HG02678 (cell line): ENCODE measurements at regions not wholly inside any gene's neighbourhood (a gene's known extent, or its start where the extent isn't known, plus 50 kb on each side); places are given as distances from the start of the nearest gene placed in this dataset.

Experiments used
- ATAC-seq: cut with Tn5 transposase; IDR thresholded peaks from one replicate; pipeline ENCODE4 v1.9.1; 2021; ENCODE audit warnings: mild to moderate bottlenecking, moderate library complexity; ENCODE audit not compliant: unreplicated experiment

GRCh38 chr11:70501051-70501901, 102.9 kb downstream of the CTTN start:
- no peak for ATAC-seq

GRCh38 chr11:70501933-70502540, 103.7 kb downstream of the CTTN start:
- ATAC-seq, result no peak

GRCh38 chr11:70502677-70503467, 104.5 kb downstream of the CTTN start:
- no peak for ATAC-seq

GRCh38 chr11:70503468-70504221, 105.3 kb downstream of the CTTN start:
- no peak for ATAC-seq

- no peak for ATAC-seq
Measured at GRCh38 chr11:70504246-70505020, 106.1 kb downstream of the CTTN start.

- no peak for ATAC-seq
Measured at GRCh38 chr11:70505331-70505731, 107.0 kb downstream of the CTTN start.

GRCh38 chr11:70505761-70506657, 107.7 kb downstream of the CTTN start:
- no peak for ATAC-seq

GRCh38 chr11:70506658-70506970, 108.3 kb downstream of the CTTN start:
- ATAC-seq, result no peak

GRCh38 chr11:70506986-70507385, 108.7 kb downstream of the CTTN start:
- no peak for ATAC-seq

- no peak for ATAC-seq
Measured at GRCh38 chr11:70507466-70508230, 109.3 kb downstream of the CTTN start.

GRCh38 chr11:70508231-70508480, 109.8 kb downstream of the CTTN start:
- ATAC-seq, result no peak

- ATAC-seq, result no peak
Measured at GRCh38 chr11:70509476-70509875, 111.1 kb downstream of the CTTN start.

GRCh38 chr11:70510106-70510505, 111.8 kb downstream of the CTTN start:
- no peak for ATAC-seq

- ATAC-seq, result no peak
Measured at GRCh38 chr11:70510571-70510970, 112.2 kb downstream of the CTTN start.

GRCh38 chr11:70511345-70511744, 113.0 kb downstream of the CTTN start:
- ATAC-seq, result no peak

GRCh38 chr11:70512716-70513115, 114.4 kb downstream of the CTTN start:
- ATAC-seq, result no peak

- ATAC-seq, result no peak
Measured at GRCh38 chr11:70517203-70517602, 118.9 kb downstream of the CTTN start.

GRCh38 chr11:70517988-70518907, 119.9 kb downstream of the CTTN start:
- no peak for ATAC-seq
